SK-N-MC (cell line): ENCODE measurements at regions not wholly inside any gene's neighbourhood (a gene's known extent, or its start where the extent isn't known, plus 50 kb on each side); places are given as distances from the start of the nearest gene placed in this dataset.

Source experiments
- DNase-seq: peaks from one replicate; pipeline ENCODE4 v3.0.0-alpha.2; 2011; ENCODE audit warnings: low read depth, low spot score
- H3K27ac ChIP-seq: fragments of 200-600 bp; sonication (generic); 2 replicates; pipeline ENCODE4 v1.5.1; 2016; ENCODE audit warnings: mixed run types
- H3K36me3 ChIP-seq: fragments of 200-600 bp; sonication (generic); 2 replicates; pipeline ENCODE4 v1.6.1; 2017; ENCODE audit warnings: antibody characterized with exemption, low read length, mixed read lengths; ENCODE audit not compliant: insufficient read depth
- H3K4me3 ChIP-seq: fragments of 200-600 bp; sonication (generic); 2 replicates; pipeline ENCODE4 v1.5.1; 2016
- H3K9ac ChIP-seq: fragments of 200-600 bp; sonication (generic); 2 replicates; pipeline ENCODE4 v1.8.0; 2017; ENCODE audit warnings: mixed run types, mixed read lengths; ENCODE audit not compliant: insufficient read length
- H3K9me3 ChIP-seq: fragments of 200-600 bp; sonication (generic); 2 replicates; pipeline ENCODE4 v1.6.1; 2017; ENCODE audit warnings: low read depth, mild to moderate bottlenecking, antibody characterized with exemption, low read length, moderate library complexity, mixed read lengths
- EZH2 ChIP-seq: fragments of 200-600 bp; sonication (generic); IDR thresholded peaks from one replicate; pipeline ENCODE4 v1.6.1; 2017; ENCODE audit warnings: antibody characterized with exemption
- FOXP2 ChIP-seq: optimal IDR thresholded peaks from 2 replicates; pipeline ENCODE3; 2011; ENCODE audit warnings: mild to moderate bottlenecking, moderate library complexity; ENCODE audit not compliant: insufficient read depth; ENCODE audit errors: extremely low read length, control extremely low read depth
- POLR2AphosphoS5 ChIP-seq: IDR thresholded peaks from 2 replicates; pipeline ENCODE4 v1.6.1; 2012; ENCODE audit warnings: mild to moderate bottlenecking, low read depth, low read length, borderline replicate concordance

DNA sequence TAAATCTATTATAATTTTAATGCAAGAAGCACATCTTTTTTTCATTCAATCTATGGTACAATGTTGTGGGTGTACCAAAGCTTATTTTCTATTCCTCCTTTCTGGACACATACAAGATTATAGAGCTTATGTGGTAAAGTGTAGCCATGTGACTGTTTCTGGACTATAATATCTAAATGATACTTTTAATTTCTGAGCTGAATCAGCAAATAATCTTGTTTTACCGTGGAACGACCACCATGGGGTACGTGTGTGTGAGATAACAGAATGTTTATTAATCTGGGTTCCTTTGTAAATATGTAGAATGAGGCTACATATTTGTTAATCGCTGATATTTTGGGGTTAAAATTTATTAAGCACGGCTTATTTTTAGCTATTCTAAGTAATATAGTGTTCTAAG, 111.5 kb upstream of the EYS start:
- no peak for DNase-seq
- H3K27ac ChIP-seq: no peak overlapping the region
- TF ChIP-seq EZH2: no peak
- no peak for TF ChIP-seq POLR2AphosphoS5
- no peak for TF ChIP-seq FOXP2

DNA sequence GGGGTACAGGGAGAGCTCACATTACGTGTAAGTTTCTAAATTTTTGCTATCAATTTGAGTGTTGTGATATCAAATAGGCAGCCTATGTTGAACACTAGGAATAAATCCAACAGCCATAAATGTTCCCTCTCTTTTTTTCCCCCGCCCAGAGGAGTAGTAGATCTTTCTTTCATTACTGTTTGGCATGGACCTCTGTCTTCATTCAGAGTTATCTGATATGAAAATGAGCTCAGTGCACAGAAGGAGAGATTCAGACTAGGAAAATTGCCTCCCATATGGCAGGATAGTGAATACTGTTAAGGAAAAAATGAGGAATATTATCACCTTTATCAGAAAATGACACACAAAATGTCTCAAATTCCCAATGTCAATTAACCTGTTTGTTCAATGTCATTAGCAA, 110.0 kb upstream of the EYS start:
- no peak for DNase-seq
- no peak overlapping the region for H3K27ac ChIP-seq
- no peak for TF ChIP-seq POLR2AphosphoS5
- no peak for TF ChIP-seq FOXP2
- no peak for TF ChIP-seq EZH2

More for the DNA sequence above, 111.5 kb upstream of the EYS start:
- no peaks in the 10 kb centered on the region for H3K36me3 ChIP-seq
- no peak overlapping the region for H3K9ac ChIP-seq
- 0 out of 2 replicates have a peak, but pooled peaks cover 3% of the 10 kb centered on the region for H3K9me3 ChIP-seq
- no peak overlapping the region for H3K4me3 ChIP-seq

DNA sequence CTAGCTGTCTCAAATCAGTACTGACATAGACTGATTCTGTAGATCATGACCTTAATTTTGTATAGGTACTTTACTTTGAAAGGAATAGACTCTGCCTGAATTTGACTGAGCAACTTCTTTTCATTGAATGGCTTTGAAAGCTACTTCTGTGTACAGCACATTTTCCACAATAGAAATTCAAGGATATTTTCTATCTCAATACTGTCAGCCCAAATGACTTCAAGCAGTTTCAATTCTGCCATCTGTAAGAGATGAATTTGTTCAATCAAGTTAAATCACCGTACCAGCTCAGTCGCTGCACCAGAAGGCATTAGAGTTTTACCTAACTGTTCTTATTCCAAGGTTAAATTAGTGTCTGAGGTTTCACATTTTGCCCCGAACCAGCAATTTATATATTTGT, 107.0 kb upstream of the EYS start:
- no peak overlapping the region for H3K9ac ChIP-seq
- DNase-seq: no peak
- TF ChIP-seq EZH2 (no peak), FOXP2 (no peak), POLR2AphosphoS5 (no peak)
- H3K27ac ChIP-seq: no peak overlapping the region
- H3K9me3 ChIP-seq: no peaks in the 10 kb centered on the region
- no peaks in the 10 kb centered on the region for H3K36me3 ChIP-seq
- H3K4me3 ChIP-seq: no peak overlapping the region

More for the DNA sequence above, 110.0 kb upstream of the EYS start:
- Histone ChIP-seq H3K36me3 (no peaks in the 10 kb centered on the region), H3K4me3 (no peak overlapping the region), H3K9me3 (0 out of 2 replicates have a peak, but pooled peaks cover 3% of the 10 kb centered on the region), H3K9ac (no peak overlapping the region)

DNA sequence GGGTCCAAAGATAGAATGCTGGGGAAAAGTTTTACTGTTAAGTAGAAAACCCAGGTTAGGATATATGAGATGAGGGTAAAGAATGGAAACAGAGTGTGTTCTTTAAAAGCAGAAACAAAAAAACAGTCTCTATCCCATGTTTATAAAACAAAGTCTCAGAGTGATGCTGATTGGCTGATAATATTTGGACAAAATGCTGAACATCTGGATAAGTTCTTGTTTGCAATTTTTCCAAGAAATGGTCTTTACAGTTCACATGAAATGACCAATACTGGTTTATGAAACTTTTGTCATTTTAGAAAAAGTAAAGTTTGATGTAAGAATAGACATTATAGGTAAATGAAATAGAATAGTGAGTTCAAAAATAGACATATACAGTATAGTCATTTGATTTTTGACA, 96.2 kb upstream of the EYS start:
- H3K27ac ChIP-seq: no peak overlapping the region
- no peak overlapping the region for H3K4me3 ChIP-seq
- H3K9ac ChIP-seq: no peak overlapping the region
- DNase-seq: no peak
- H3K9me3 ChIP-seq: no peaks in the 10 kb centered on the region
- H3K36me3 ChIP-seq: no peaks in the 10 kb centered on the region
- no peak for TF ChIP-seq POLR2AphosphoS5
- TF ChIP-seq FOXP2: no peak
- no peak for TF ChIP-seq EZH2

DNA sequence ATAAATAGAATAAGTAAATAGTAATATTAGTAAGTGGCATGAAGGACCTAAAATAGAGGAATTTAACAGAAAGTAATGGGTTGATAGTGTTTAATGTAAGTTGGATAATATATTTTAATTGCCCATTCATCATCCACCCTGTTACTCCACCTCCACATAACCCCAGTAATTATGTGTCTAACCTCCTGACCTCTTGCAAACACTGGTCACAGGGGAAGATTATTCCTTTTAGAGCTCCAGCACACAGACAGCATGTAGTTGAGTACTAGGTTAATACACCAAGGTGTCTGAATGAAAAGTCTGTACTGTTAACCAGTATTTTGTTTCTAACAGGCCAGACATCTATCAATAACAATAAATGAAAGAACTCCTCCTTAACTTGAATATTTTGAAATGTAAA, 92.4 kb upstream of the EYS start:
- DNase-seq: no peak
- TF ChIP-seq POLR2AphosphoS5 (no peak), FOXP2 (no peak), EZH2 (no peak)
- no peak overlapping the region for H3K4me3 ChIP-seq
- no peak overlapping the region for H3K27ac ChIP-seq
- H3K9ac ChIP-seq: no peak overlapping the region
- no peaks in the 10 kb centered on the region for H3K9me3 ChIP-seq
- no peaks in the 10 kb centered on the region for H3K36me3 ChIP-seq

DNA sequence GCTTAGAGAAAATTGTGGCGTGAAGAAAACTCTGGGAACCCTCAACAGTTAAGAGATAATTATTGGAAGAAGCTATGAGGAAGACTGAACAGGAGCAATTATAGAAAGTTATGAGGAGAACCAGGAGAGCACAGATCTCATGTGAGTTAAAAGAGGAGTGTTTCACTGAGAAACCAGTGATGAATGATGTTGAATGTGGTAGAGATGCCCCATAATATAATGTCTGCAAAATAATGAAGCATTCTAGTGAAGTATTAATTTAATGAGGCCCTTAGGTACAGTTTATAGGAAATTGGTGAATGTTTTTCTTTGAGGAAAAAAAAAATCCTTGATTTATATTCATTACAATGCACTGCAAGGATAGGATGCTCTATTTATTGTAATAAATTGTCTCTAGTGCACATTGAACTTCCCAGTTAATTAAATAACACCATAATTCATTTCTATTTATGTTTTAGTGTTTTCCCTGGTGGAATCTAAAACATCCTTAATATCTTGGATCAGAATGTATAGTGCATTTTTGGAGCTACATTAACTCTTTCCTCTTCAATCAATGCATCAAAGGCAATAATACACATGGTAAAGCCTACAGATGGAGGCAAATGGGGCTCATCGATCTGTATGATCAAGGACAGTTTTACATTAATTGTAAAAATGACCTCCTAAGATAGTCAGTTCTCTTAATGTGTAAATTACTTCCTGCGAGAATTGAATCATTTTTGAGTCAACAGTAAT, 91.4 kb upstream of the EYS start:
- no peak for TF ChIP-seq FOXP2
- TF ChIP-seq EZH2: no peak
- no peak for TF ChIP-seq POLR2AphosphoS5
- Histone ChIP-seq H3K36me3 (no peaks in the 10 kb centered on the region), H3K4me3 (no peak overlapping the region), H3K9ac (no peak overlapping the region), H3K9me3 (no peaks in the 10 kb centered on the region), H3K27ac (no peak overlapping the region)
- DNase-seq: no peak

DNA sequence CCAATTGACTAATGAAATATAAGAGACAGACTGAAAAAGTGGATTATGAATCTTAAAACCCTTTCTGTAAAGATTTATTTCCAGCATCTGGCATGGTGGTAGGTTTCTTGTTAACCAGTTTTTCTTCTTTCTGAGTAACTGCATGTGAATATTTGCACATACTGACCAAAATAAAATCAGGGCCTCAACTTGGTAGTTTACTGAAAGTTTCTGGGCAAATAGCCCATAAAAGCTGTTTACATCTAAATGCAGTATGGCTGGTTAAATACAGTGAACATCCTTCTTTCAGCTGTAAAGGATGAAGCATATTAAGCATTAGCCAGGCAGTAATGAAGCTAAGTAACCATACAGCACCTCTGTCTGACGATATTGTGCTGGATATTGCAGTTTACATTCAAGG, 83.6 kb upstream of the EYS start:
- Histone ChIP-seq H3K36me3 (no peaks in the 10 kb centered on the region), H3K9me3 (no peaks in the 10 kb centered on the region), H3K9ac (no peak overlapping the region), H3K4me3 (no peak overlapping the region), H3K27ac (no peak overlapping the region)
- TF ChIP-seq EZH2: no peak
- TF ChIP-seq POLR2AphosphoS5: no peak
- TF ChIP-seq FOXP2: no peak
- no peak for DNase-seq

DNA sequence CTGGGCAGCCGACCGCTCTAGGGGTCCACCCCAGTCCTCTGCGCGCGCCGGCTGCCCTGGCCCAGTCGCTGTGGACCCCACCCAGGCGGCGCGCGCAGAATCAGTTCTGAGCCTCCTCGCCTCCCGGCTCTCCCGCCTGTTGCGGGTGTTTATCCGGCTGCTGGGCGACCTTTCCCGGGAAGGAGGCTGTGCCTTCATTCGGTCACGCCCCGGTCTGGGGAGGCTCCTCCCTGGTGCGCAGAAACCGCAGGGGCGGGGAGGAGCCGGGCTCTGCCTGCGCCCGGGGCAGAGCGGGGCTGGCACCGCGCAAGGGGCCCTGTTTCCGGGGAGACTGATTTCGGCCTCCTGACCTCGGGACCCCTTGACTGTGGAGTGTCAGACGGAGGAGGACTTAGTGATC, 80.8 kb upstream of the EYS start:
- H3K27ac ChIP-seq: no peak overlapping the region
- TF ChIP-seq EZH2: no peak
- no peak for TF ChIP-seq POLR2AphosphoS5
- TF ChIP-seq FOXP2: no peak
- DNase-seq: no peak
- no peak overlapping the region for H3K9ac ChIP-seq
- no peaks in the 10 kb centered on the region for H3K36me3 ChIP-seq
- no peaks in the 10 kb centered on the region for H3K9me3 ChIP-seq
- H3K4me3 ChIP-seq: no peak overlapping the region

DNA sequence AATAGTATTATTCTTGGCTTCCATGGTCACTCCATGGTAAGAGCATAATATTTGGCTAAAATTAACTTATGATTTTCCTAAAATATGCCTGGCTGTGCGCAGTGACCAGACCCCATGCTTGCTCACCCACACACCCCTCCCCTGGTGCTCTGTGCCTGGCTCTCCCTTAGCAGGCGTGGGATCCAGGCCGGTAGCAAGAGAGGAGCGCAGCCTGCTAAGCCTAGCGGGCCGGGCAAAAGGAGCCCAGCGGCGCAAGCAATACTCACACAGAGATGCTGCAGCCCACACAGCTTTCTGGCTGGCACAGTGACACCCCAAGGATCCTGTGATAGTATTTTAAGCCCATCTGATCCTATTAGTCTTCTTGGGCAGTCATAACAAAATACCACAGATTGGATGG, 79.8 kb upstream of the EYS start:
- no peaks in the 10 kb centered on the region for H3K36me3 ChIP-seq
- no peak overlapping the region for H3K4me3 ChIP-seq
- H3K27ac ChIP-seq: no peak overlapping the region
- no peaks in the 10 kb centered on the region for H3K9me3 ChIP-seq
- DNase-seq: no peak
- TF ChIP-seq FOXP2: no peak
- no peak for TF ChIP-seq EZH2
- TF ChIP-seq POLR2AphosphoS5: no peak
- H3K9ac ChIP-seq: no peak overlapping the region
